HG03135 (cell line): ENCODE measurements at regions not wholly inside any gene's neighbourhood (a gene's known extent, or its start where the extent isn't known, plus 50 kb on each side); places are given as distances from the start of the nearest gene placed in this dataset.
"Not testable (repeated sequence)": the region's sequence is repeated elsewhere in the genome, so short reads cannot be mapped to it uniquely, and the experiment has no call there.

Source experiments
- ATAC-seq: cut with Tn5 transposase; IDR thresholded peaks from one replicate; pipeline ENCODE4 v1.9.1; 2021; ENCODE audit warnings: mild to moderate bottlenecking, moderate library complexity; ENCODE audit not compliant: unreplicated experiment

DNA sequence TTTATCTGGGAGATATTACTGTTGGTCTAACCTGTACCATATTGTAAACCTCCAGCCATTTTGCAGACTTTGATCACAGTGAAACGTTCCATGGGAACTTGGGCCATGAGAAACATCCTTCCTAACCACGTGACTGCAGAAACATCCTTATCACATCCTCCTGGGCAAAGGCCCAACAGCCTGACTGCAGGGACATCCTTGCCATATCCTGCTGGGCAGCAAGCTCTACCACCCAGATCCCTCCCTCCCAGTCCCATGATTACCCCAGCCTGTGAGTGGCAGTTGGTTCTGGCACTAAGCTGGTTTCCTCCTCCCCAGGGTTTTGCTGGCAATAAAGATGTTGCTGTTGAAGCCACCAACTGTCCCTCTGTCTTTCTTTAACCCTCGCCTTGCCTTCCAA, 201.2 kb downstream of the POTEC start:
- ATAC-seq, result not testable (repeated sequence)

DNA sequence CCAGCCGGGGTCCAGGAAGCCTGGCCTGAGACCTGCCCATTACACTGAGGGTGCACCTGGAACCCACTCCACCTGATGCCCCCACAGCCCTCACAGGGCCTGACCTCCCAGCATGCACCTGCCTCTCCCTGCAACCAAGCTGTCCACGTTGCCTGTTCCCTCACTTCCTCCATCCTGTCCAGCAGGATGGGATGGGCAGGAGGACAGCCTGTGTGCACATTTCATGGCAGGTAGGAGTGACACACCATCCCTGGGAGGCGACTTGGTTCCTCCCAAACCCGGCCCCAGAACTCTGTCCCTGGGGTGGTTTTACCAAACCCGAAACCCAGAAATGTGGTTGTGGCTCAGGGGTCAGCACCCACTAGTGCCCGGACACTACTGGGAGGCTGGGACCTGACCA, 203.8 kb upstream of the ZNF519 start:
- not testable (repeated sequence) for ATAC-seq

DNA sequence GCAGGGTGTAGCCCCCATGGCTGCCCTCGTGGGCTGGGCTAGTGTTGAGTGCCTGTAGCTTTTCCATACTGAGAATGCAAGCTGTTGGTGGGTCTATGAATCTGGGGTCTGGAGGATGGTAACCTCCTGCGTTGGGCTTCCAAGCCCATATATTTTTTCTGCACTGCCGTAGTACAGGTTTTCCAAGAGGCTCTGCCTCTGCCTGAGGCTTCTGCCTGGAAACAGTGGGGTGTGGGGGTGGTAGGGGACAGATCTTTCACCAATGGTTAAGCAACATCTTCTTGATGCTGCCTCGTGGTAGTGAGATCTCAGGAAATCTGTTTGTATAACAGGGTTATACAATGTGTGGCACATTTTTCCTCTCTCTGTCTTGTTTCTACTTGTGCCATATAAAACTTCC, 189.0 kb upstream of the ZNF519 start:
- ATAC-seq, result not testable (repeated sequence)

DNA sequence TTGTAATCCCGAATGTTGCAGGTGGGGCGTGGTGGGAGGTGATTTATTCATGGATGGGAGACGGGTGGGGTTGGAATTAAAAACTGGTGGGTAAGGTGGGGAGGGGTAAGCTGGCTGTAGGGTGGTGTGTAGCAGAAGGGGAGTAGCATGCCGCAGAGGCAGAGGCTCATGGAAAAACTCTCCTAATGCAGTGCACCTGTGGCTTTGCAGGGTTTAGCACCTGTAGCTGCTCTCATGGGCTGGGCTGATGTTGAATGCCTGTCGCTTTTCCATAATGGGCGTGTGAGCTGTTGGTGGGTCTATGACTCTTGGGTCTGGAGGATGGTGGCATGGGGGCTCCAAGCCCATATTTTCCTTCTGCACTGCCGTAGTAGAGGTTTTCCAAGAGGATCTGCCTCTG, 169.0 kb upstream of the ZNF519 start:
- not testable (repeated sequence) for ATAC-seq

DNA sequence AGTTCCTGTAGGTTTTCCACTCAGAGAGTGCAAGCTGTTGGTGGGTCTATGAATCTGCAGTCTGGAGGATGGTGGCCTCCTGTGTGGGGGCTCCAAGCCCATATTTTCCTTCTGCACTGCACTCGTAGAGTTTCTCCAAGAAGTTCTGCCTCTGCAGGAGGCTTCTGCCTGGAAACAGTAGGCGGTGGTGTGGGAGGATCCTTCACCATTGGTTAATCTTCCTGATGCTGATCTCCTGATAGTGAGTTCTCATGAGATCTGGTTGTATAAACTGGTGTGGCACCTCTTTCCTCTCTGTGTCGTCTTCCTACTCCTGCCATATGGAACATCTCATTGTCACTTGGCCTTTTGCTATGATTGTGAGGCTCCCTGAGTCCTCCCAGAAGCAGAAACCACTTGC, 162.8 kb upstream of the ZNF519 start:
- ATAC-seq, result not testable (repeated sequence)

DNA sequence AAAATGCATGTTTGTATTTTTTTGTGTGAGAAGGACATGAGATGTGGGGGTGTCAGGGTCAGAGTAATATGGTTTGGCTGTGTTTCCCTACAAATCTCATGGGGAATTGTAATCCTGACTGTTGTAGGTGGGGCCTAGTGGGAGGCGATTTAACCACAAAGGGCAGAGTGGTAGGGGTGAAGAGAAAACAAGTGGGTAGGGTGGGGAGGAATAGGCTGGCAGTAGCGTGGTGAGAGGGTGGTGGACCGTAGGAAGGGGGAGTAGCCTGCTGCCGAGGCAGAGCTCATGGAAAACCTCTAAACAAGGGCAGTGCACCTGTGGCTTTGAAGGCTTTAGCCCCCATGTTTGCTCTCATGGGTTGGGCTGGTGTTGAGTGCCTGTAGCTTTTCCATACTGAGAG, 152.8 kb upstream of the ZNF519 start:
- ATAC-seq, result no peak

DNA sequence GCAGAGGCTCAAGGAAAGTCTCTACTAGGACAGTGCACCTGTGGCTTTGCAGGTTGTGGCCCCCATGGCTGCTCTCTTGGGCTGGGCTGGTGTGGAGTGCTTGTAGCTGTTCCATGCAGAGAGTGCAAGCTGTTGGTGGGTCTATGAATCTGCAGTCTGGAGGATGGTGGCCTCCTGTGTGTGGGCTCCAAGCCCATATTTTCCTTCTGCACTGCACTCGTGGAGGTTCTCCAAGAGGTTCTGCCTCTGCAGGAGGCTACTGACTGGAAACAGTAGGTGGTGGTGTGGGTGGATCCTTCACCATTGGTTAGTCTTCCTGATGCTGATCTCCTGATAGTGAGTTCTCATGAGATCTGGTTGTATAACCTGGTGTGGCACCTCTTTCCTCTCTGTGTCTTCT, 143.2 kb upstream of the ZNF519 start:
- ATAC-seq, result not testable (repeated sequence)

DNA sequence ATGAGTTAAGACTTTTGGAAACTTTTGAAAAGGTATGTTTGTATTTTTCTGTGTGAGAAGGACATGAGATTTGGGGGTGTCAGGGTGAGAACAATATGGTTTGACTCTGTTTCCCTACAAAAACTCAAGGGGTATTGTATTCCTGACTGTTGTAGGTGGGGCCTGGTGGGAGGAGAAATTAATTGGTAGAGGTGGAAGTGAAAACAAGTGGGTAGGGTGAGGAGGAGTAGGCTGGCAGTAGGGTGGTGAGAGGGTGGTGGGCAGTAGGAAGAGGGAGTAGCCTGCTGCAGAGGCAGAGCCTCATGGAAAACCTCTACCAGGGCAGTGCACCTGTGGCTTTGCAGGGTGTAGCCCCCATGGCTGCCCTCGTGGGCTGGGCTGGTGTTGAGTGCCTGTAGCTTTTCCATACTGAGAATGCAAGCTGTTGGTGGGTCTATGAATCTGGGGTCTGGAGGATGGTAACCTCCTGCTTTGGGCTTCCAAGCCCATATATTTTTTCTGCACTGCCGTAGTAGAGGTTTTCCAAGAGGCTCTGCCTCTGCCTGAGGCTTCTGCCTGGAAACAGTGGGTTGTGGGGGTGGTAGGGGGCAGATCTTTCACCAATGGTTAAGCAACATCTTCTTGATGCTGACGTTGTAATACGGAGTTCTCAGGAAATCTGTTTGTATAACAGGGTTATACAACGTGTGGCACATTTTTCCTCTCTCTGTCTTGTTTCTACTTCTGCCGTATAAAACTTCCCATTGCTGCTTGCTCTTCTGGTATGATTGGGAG, 133.6 kb upstream of the ZNF519 start:
- not testable (repeated sequence) for ATAC-seq

DNA sequence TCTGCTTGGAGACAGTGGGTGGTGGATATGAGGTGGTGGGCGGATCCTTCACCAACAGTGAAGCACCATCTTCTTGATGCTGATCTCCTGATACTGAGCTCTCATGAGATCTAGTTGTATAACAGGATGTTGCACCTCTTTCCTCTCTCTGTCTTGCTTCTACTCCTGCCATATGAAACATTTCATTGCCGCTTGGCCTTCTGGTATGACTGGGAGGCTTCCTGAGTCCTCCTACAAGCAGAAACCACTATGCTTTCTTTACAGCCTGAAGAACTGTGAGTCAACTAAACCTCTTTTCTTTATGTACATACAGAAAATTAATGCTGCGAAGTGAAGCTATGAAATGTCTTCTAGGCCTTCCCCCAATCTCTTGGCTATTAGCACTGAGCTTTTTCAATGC, 130.6 kb upstream of the ZNF519 start:
- not testable (repeated sequence) for ATAC-seq

DNA sequence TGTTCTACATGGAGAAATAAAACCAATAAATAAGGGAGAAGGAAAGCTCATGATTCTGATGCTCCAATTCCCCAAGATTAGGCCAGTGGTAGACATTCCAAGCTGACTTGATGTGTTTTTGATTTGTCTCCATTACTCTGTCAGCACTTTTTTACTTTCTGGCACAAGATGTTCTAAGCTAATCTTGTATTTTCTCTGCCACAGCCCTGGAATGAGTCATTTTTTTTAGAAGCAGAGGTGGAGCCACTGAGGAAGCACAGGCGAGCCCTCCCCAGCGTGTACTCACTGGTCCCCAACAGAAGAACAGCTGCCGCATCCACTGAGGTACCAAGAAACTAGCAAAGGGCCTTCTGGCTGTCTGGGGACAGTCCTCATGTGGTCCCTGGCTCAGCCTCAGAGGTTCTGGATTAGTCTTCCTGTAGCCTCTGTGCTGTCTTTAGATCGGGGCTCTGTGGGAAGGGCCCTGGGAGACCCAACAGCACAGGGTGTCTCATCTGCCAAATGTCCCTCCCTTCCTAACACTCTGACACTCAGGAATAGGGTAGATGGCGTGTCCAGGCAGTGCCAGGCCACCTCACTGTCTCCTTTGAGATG, 117.9 kb upstream of the ZNF519 start:
- ATAC-seq, result not testable (repeated sequence)

DNA sequence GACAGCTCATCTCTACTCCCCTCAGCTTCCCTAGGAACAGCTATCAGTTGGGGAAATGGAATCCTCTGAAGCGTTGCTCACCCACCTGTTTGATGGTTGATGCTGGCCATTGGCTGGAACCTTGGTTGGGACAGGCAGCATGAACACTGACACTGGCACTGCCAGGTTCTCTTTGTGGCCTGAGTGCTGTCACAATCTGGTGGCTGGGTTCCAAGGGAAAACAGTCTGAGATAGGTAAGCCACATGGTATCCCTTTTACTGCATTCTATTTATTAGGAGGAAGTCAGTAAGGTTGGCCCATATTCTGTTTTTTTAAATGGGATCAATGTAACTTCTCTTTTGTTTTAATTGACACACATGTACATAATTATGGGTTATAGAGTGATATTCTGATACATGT, 107.0 kb upstream of the ZNF519 start:
- not testable (repeated sequence) for ATAC-seq

DNA sequence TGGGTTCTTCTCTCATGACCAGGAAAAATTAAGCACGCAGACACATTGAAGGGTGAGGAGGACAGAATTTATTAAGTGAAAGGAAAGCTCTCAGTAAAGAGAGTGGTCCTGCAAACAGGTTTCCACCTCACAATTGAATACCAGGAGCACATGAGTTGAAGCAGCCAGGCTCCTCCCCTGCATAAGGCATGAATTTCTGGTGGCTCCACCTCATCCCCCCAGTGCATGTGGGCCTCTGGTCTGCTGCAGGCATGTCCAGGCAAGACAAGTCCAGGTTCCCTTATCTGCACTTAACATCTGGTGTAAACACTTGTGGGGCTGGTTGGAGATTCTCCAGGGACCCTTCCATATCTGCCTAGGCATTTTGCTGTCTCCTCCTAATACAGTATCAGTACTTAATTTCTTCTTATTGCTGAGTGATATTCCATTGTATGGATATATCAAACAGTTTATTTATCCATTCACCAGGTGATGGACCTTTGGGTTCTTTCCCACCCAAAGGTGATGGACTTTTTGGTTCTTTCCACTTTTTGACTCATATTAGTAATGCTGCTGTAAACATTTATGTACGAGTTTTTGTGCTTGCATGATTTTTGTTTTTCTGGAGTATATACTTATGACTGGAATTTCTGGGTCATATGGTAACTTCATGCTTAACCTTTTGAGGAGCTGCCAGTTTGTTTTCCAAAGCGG, 104.3 kb upstream of the ZNF519 start:
- not testable (repeated sequence) for ATAC-seq

DNA sequence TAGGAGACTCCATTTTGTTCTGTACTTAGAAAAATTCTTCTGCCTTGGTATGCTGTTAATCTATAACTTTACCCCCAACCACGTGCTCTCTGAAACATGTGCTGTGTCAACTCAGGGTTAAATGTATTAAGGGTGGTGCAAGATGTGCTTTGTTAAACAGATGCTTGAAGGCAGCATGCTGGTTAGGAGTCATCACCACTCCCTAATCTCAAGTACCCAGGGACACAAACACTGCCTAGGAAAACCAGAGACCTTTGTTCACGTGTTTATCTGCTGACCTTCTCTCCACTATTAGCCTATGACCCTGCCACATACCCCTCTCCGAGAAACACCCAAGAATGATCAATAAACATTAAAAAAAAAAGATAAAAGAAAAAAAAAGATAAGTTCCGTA, 93.0 kb upstream of the ZNF519 start:
- not testable (repeated sequence) for ATAC-seq

DNA sequence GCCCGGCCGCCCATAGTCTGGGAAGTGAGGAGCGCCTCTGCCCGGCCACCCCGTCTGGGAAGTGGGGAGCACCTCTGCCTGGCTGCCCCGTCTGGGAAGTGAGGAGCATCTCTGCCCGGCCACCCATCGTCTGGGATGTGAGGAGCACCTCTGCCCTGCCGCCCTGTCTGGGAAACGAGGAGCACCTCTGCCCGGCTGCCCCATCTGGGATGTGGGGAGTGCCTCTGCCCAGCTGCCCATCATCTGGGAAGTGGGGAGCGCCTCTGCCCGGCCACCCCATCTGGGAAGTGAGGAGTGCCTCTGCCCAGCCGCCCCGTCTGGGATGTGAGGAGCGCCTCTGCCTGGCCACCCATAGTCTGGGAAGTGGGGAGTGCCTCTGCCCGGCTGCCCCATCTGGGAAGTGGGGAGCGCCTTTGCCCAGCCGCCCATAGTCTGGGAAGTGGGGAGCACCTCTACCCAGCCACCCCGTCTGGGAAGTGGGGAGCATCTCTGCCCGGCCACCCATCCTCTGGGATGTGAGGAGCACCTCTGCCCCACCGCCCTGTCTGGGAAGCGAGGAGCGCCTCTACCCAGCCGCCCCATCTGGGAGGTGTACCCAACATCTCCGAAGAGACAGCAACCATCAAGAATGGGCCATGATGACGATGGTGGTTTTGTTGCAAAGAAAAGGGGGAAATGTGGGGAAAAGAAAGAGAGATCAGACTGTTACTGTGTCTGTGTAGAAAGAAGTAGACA, 92.5 kb upstream of the ZNF519 start:
- ATAC-seq, result not testable (repeated sequence)

DNA sequence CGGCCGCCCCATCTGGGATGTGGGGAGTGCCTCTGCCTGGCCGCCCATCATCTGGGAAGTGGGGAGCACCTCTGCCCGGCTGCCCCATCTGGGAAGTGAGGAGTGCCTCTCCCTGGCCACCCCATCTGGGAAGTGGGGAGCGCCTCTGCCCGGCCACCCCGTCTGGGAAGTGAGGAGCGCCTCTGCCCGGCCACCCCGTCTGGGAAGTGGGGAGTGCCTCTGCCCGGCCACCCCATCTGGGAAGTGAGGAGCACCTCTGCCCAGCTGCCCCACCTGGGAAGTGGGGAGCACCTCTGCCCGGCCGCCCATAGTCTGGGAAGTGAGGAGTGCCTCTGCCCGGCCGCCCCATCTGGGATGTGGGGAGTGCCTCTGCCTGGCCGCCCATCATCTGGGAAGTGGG, 91.7 kb upstream of the ZNF519 start:
- ATAC-seq, result not testable (repeated sequence)

DNA sequence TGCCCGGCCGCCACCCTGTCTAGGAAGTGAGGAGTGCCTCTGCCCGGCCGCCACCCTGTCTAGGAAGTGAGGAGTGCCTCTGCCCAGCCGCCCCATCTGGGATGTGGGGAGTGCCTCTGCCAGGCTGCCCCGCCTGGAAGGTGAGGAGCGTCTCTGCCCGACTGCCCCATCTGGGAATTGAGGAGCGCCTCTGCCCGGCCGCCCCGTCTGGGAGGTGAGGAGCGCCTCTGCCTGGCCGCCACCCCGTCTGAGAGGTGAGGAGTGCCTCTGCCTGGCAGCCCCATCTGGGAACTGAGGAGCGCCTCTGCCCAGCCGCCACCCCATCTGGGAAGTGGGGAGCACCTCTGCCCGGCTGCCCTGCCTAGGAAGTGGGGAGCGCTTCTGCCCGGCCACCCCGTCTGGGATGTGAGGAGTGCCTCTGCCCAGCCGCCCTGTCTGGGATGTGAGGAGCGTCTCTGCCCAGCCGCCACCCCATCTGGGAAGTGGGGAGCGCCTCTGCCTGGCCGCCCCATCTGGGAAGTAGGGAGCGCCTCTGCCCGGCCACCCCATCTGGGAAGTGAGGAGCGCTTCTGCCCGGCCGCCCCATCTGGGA, 91.1 kb upstream of the ZNF519 start:
- ATAC-seq, result not testable (repeated sequence)

DNA sequence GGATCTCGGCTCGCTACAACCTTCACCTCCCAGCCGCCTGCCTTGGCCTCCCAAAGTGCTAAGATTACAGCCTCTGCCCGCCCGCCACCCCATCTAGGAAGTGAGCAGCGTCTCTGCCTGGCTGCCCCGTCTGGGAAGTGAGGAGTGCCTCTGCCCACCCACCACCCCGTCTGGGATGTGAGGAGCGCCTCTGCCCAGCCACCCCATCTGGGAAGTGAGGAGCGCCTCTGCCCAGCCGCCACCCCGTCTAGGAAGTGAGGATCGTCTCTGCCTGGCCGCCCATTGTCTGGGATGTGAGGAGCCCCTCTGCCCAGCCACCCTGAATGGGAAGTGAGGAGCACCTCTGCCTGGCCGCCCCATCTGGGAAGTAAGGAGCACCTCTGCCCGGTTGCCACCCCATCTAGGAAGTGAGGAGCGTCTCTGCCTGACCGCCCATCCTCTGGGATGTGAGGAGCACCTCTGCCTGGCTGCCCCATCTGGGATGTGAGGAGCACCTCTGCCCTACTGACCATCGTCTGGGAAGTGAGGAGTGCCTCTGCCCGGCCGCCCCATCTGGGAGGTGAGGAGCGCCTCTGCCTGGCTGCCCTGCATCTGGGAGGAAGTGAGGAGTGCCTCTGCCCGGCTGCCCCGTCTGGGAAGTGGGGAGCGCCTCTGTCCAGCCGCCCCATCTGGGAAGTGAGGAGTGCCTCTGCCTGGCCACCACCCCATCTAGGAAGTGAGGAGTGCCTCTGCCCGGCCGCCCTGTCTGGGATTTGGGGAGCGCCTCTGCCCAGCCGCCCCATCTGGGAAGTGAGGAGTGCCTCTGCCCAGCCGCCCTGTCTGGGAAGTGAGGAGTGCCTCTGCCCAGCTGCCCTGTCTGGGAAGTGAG, 90.4 kb upstream of the ZNF519 start:
- ATAC-seq, result not testable (repeated sequence)

DNA sequence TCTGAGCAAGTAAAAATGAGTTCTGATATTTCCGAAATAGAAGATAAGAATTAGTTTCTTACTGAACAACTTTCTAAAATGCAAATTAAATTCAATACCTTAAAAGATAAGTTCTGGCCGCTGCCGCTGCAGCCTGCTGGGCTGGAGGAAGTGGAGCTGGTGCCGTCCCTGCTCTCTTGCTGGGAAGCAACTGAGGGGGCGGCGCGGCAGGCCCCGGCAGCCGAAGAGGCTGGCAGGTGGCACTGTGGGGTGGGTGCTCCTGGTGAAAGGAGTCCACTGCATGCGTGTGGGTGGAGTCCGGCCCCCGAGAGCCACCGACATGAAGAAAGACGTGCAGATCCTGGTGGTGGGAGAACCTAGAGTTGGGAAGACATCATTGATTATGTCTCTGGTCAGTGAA, 89.5 kb upstream of the ZNF519 start:
- no peak for ATAC-seq

DNA sequence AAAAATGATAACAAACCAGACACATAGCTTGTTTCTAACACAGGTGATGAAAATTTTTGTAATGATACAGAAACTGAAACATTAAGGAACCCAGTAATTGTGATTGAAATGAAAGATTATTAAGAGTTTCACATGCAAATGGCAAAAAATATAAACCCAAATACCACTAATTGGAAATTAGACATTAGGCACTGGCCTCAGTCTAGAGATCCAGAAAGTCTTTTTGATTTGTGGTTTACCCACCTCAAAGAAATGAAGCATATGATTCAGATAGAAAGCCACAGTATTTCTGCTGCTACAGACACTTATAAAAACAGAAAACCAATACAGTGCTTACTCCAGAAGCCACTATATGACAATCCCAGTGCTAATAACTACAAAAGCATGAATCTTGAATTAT, 83.7 kb upstream of the ZNF519 start:
- not testable (repeated sequence) for ATAC-seq

DNA sequence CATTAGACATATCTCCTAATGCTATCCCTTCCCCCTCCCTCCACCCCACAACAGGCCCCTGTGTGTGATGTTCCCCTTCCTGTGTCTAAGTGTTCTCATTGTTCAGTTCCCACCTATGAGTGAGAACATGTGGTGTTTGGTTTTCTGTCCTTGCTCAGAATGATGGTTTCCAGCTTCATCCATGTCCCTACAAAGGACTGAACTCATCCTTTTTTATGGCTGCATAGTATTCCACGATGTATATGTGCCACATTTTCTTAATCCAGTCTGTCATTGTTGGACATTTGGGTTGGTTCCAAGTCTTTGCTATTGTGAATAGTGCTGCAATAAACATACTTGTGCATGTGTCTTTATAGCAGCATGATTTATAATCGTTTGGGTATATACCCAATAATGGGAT, 71.2 kb upstream of the ZNF519 start:
- not testable (repeated sequence) for ATAC-seq
